ENCODE measurements at regions not wholly inside any gene's neighbourhood (a gene's known extent, or its start where the extent isn't known, plus 50 kb on each side); places are given as distances from the start of the nearest gene placed in this dataset.

DNA sequence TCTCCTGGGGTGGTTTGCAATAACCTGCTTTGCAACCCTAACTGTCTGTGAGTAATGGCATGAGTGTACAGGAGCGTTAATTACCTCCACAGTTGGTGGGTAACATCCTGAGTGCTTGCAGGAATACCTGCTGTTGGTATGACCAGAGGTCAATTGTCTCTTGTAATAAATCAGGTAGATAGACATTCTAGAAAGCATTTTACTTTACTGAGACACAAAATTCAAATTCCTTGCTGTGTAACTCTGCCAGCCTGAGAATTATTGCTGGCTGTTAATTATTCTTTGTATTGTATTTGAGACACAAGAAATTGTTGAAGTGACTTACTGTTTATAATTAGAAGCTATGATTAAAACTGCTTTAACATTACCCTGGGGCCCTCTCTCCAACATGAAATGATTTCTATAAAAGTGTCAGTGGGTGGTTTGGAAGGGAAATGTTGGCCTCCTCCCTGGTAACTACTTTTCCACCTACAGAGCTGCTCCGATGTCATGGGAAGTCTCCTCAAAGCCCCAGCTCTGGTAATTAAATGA is 150.8 kb upstream of the ADCY2 start:
- no peak for TF ChIP-seq POLR2A (IDR thresholded peaks at IDR 0.05)
- TF ChIP-seq POLR2AphosphoS5 (IDR thresholded peaks at IDR 0.05), result no peak
- TF ChIP-seq CTCF (IDR thresholded peaks at IDR 0.05), result no peak
- no peak overlapping the region for H3K27ac ChIP-seq
- H3K36me3 ChIP-seq, result no peaks in the 10 kb centered on the region
- intact Hi-C loops (cut with DNase I), result no loop called here
- H3K9me3 ChIP-seq, result no peaks in the 10 kb centered on the region
- no peak overlapping the region for H3K4me3 ChIP-seq
- 32% methylated on average over 2 of the region's 2 CpGs for WGBS
- no peak for DNase-seq (ENCODE audit: low spot score)
- no peaks in the 10 kb centered on the region for H3K4me1 ChIP-seq (replicated peaks)
- H3K27me3 ChIP-seq (replicated peaks; ENCODE audit: insufficient read depth), result no peaks in the 10 kb centered on the region

DNA sequence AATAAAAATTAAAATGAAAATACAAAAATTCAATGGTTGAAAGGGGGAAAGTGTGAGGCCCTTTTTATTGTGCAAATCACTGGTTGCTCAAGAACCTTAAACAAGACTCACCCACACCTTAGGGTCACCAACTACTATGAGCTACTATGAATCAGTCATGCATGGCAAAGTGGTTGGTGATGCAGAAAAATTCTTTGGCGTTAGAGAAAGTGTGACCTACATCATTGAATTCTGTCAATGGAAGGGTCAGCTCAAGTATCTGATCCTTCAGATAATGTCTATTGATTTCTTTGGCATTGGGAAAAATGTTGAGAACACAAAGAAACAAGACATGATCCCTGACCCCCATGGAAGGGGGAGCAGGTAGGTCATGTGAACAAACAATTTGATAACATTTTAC is 149.7 kb upstream of the ADCY2 start:
- intact Hi-C loops (cut with DNase I), result no loop called here

DNA sequence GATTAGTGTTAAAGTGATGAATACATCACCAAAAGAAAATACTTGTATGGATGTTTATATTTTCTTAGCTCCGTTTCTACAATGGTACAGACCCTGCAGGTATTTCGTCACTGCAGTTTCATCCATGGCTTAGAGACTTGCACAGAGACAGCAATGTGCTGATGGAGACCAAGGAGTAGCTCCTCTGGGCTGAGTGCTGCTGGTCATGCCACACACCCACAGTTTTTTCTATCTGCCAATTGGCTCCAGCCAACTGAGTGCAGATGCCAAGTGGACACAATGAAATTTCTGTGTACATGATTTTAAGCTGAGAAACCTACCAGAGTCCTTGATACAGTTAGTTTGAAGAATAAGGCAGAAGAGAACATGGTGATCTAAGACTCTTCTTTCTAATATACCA is 145.9 kb upstream of the ADCY2 start:
- intact Hi-C loops (cut with DNase I), result no loop called here
- 75% methylated on average over 2 of the region's 2 CpGs for whole genome bisulfite sequencing

More for the DNA sequence above, 149.7 kb upstream of the ADCY2 start:
- TF ChIP-seq CTCF (IDR thresholded peaks at IDR 0.05), result no peak
- TF ChIP-seq POLR2A (IDR thresholded peaks at IDR 0.05), result no peak
- no peak for TF ChIP-seq POLR2AphosphoS5 (IDR thresholded peaks at IDR 0.05)
- WGBS, result 96% methylated on average over 1 of the region's 1 CpG
- Histone ChIP-seq H3K27ac (no peak overlapping the region), H3K36me3 (no peaks in the 10 kb centered on the region), H3K9me3 (no peaks in the 10 kb centered on the region), H3K4me3 (no peak overlapping the region), H3K4me1 (replicated peaks) (no peaks in the 10 kb centered on the region), H3K27me3 (replicated peaks; ENCODE audit: insufficient read depth) (no peaks in the 10 kb centered on the region)
- DNase-seq (ENCODE audit: low spot score), result no peak

DNA sequence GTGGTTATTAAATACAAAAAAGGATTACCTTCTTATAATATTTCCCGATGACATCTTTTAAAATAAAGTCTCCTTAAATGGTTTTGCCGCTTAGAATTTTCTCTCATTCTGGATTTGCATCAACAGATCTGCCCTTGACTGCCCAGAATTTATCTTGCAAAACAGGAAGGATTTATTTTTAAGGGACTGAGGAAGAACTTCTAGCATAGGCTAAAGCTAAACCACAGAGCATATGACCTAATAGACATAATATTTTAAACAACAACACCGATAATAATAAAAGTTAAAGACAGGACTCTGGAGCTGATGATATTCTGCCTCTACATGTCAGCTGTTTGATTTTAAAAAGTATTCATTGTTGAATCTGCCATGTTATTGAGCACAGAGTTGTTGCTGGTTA is 145.3 kb upstream of the ADCY2 start:
- Histone ChIP-seq H3K27me3 (replicated peaks; ENCODE audit: insufficient read depth) (no peaks in the 10 kb centered on the region), H3K9me3 (no peaks in the 10 kb centered on the region), H3K27ac (no peak overlapping the region), H3K4me3 (no peak overlapping the region), H3K36me3 (no peaks in the 10 kb centered on the region), H3K4me1 (replicated peaks) (no peaks in the 10 kb centered on the region)
- WGBS, result 75% methylated on average over 3 of the region's 3 CpGs
- TF ChIP-seq POLR2A (IDR thresholded peaks at IDR 0.05), result no peak
- TF ChIP-seq CTCF (IDR thresholded peaks at IDR 0.05), result no peak
- TF ChIP-seq POLR2AphosphoS5 (IDR thresholded peaks at IDR 0.05), result no peak
- intact Hi-C loops (cut with DNase I), result no loop called here
- DNase-seq (ENCODE audit: low spot score), result no peak

More for the DNA sequence above, 145.9 kb upstream of the ADCY2 start:
- Histone ChIP-seq H3K4me1 (replicated peaks) (no peaks in the 10 kb centered on the region), H3K9me3 (no peaks in the 10 kb centered on the region), H3K36me3 (no peaks in the 10 kb centered on the region), H3K27ac (no peak overlapping the region), H3K4me3 (no peak overlapping the region), H3K27me3 (replicated peaks; ENCODE audit: insufficient read depth) (no peaks in the 10 kb centered on the region)
- DNase-seq (ENCODE audit: low spot score), result no peak
- TF ChIP-seq POLR2A (IDR thresholded peaks at IDR 0.05), result no peak
- TF ChIP-seq CTCF (IDR thresholded peaks at IDR 0.05), result no peak
- TF ChIP-seq POLR2AphosphoS5 (IDR thresholded peaks at IDR 0.05), result no peak

DNA sequence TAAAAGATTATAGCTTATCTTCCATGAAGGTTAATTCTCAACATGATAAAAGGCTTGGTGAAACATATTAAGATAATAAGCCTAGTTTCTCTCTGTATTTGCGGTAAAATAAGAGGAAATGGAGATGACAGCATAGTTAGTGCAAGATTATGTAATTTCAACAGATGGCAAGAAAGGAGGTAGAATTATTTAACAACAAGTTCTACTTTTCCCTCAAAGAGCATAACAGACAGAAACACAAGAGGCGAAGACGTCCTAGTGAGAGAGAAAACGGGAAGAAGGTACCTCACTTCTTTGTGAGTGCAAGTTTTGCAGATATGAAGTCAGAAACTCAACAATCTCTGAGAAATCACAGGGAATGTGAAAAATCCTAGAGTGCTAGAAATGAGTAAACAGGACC is 144.8 kb upstream of the ADCY2 start:
- Histone ChIP-seq H3K27ac (no peak overlapping the region), H3K4me1 (replicated peaks) (no peaks in the 10 kb centered on the region), H3K27me3 (replicated peaks; ENCODE audit: insufficient read depth) (no peaks in the 10 kb centered on the region), H3K36me3 (no peaks in the 10 kb centered on the region), H3K4me3 (no peak overlapping the region), H3K9me3 (no peaks in the 10 kb centered on the region)
- TF ChIP-seq CTCF (IDR thresholded peaks at IDR 0.05) (no peak), POLR2AphosphoS5 (IDR thresholded peaks at IDR 0.05) (no peak), POLR2A (IDR thresholded peaks at IDR 0.05) (no peak)
- intact Hi-C loops (cut with DNase I), result no loop called here
- DNase-seq (ENCODE audit: low spot score), result no peak
- WGBS, result 71% methylated on average over 4 of the region's 4 CpGs

Data from prostate gland (tissue), 2 donors.